Ishikawa (cell line): ENCODE measurements at regions not wholly inside any gene's neighbourhood (a gene's known extent, or its start where the extent isn't known, plus 50 kb on each side); places are given as distances from the start of the nearest gene placed in this dataset.

ENCODE experiments used
- CEBPB ChIP-seq: IDR thresholded peaks from 2 replicates; pipeline ENCODE4 v1.6.1; 2012
- CREB1 ChIP-seq: IDR thresholded peaks from 2 replicates; pipeline ENCODE4 v1.6.1; 2012; ENCODE audit warnings: low read depth
- EGR1 ChIP-seq: IDR thresholded peaks from 2 replicates; pipeline ENCODE4 v1.6.1; 2012
- EP300 ChIP-seq: IDR thresholded peaks from 2 replicates; pipeline ENCODE4 v1.6.1; 2012; ENCODE audit warnings: borderline replicate concordance
- FOXM1 ChIP-seq: IDR thresholded peaks from 2 replicates; pipeline ENCODE4 v1.6.1; 2012; ENCODE audit warnings: low read depth, borderline replicate concordance
- MAX ChIP-seq: IDR thresholded peaks from 2 replicates; pipeline ENCODE4 v1.6.1; 2012
- RAD21 ChIP-seq: IDR thresholded peaks from 2 replicates; pipeline ENCODE4 v1.6.1; 2012; ENCODE audit warnings: low read depth
- REST ChIP-seq: IDR thresholded peaks from 2 replicates; pipeline ENCODE4 v1.6.1; 2012; ENCODE audit warnings: low read depth, mild to moderate bottlenecking
- TAF1 ChIP-seq: IDR thresholded peaks from 2 replicates; pipeline ENCODE4 v1.6.1; 2012; ENCODE audit warnings: low read depth, mild to moderate bottlenecking
- TCF12 ChIP-seq: IDR thresholded peaks from 2 replicates; pipeline ENCODE4 v1.6.1; 2012; ENCODE audit warnings: low read depth
- TEAD4 ChIP-seq: IDR thresholded peaks from 2 replicates; pipeline ENCODE4 v1.6.1; 2012
- YY1 ChIP-seq: IDR thresholded peaks from 2 replicates; pipeline ENCODE4 v1.6.1; 2012; ENCODE audit warnings: low read depth
- ZBTB7A ChIP-seq: IDR thresholded peaks from 2 replicates; pipeline ENCODE4 v1.6.1; 2012; ENCODE audit warnings: low read depth
- TF ChIP-seq, protein P1 (sequence below): IDR thresholded peaks from 2 replicates; pipeline ENCODE4 v1.6.1; 2012

DNA sequence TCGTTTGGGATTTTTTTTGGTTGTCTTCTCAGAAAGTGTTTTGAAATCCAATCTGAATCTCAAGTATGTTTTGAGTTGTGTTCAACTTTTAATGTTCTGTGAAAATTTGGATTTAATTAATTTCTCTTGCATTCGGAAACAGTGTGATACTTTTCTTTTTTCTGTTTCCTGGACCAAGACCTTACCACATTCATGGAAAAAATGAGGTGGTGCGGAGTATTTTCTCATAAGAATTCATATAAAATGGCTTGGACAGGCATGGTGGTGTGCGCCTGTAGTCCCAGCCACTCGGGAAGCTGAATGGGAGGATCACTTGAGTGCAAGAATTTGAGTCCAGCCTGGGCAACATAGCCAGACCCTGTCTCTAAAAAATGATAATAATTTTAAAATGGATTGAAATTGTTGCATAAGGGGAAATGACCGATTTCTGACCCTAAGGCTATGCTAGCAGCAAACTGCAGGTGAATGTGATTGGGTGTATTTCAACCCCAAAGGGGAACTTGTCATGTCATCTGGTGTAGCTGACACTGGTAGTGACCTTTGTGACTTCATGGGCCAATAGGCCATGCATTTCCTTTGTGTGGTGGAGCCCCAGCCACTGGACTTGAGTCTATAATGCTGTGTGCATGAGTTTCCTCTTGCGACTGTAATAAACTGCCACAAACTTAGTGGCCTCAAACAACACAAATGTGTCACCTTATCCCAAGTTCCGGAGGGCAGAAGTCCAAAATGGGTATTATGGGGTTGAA lies 123.5 kb upstream of the RFLNA start:
- TF ChIP-seq CREB1 = no peak
- no peak for TF ChIP-seq MAX
- TF ChIP-seq RAD21 = no peak
- TF ChIP-seq REST = no peak
- TF ChIP-seq CEBPB = no peak
- TF ChIP-seq TAF1 = no peak
- TF ChIP-seq, protein P1, sequence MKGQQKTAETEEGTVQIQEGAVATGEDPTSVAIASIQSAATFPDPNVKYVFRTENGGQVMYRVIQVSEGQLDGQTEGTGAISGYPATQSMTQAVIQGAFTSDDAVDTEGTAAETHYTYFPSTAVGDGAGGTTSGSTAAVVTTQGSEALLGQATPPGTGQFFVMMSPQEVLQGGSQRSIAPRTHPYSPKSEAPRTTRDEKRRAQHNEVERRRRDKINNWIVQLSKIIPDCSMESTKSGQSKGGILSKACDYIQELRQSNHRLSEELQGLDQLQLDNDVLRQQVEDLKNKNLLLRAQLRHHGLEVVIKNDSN = no peak
- no peak for TF ChIP-seq TCF12
- TF ChIP-seq TEAD4 = no peak
- TF ChIP-seq EGR1 = no peak
- TF ChIP-seq EP300 = no peak
- no peak for TF ChIP-seq FOXM1
- no peak for TF ChIP-seq YY1
- TF ChIP-seq ZBTB7A = no peak
